Osteoblast (primary cell): ENCODE measurements at regions not wholly inside any gene's neighbourhood (a gene's known extent, or its start where the extent isn't known, plus 50 kb on each side); places are given as distances from the start of the nearest gene placed in this dataset.
"Not testable (repeated sequence)": the region's sequence is repeated elsewhere in the genome, so short reads cannot be mapped to it uniquely, and the experiment has no call there.

Experiments used
- DNase-seq: peaks from one replicate; pipeline ENCODE4 v3.0.0; 2011; ENCODE audit warnings: low spot score, mixed read lengths; ENCODE audit not compliant: insufficient read length; ENCODE audit errors: missing footprints
- H2AFZ ChIP-seq: 2 replicates; pipeline ENCODE4 v1.6.0; 2011; ENCODE audit warnings: mild to moderate bottlenecking, low read length
- H3K27ac ChIP-seq: 2 replicates; pipeline ENCODE4 v1.5.1; 2011; ENCODE audit warnings: mild to moderate bottlenecking, low read depth, low read length, moderate library complexity
- H3K27me3 ChIP-seq: 2 replicates; pipeline ENCODE4 v1.6.0; 2012; ENCODE audit warnings: mild to moderate bottlenecking, control low read depth, inconsistent platforms, low read length, moderate library complexity; ENCODE audit not compliant: insufficient read depth
- H3K36me3 ChIP-seq: 2 replicates; pipeline ENCODE4 v1.5.1; 2011; ENCODE audit warnings: mild to moderate bottlenecking, low read length, control low read depth, moderate library complexity; ENCODE audit not compliant: insufficient read depth
- H3K4me1 ChIP-seq: 2 replicates; pipeline ENCODE4 v1.5.1; 2011; ENCODE audit warnings: mild to moderate bottlenecking, low read length, control low read depth, moderate library complexity; ENCODE audit not compliant: insufficient read depth
- H3K4me2 ChIP-seq: 2 replicates; pipeline ENCODE4 v1.6.0; 2011; ENCODE audit warnings: mild to moderate bottlenecking, low read length; ENCODE audit not compliant: insufficient read depth
- H3K4me3 ChIP-seq: fragments of 200-600 bp; sonication (generic); 3 replicates; pipeline ENCODE4 v1.5.1; 2012; ENCODE audit warnings: mild to moderate bottlenecking, low read length, inconsistent platforms; ENCODE audit not compliant: insufficient read depth
- H3K79me2 ChIP-seq: 2 replicates; pipeline ENCODE4 v1.6.0; 2012; ENCODE audit warnings: mild to moderate bottlenecking, low read length, control low read depth, inconsistent platforms; ENCODE audit not compliant: insufficient read depth
- H3K9me3 ChIP-seq: 2 replicates; pipeline ENCODE4 v1.5.1; 2011; ENCODE audit warnings: low read depth, low read length, control low read depth
- H4K20me1 ChIP-seq: 2 replicates; pipeline ENCODE4 v1.6.0; 2012; ENCODE audit warnings: mild to moderate bottlenecking, low read length, control low read depth; ENCODE audit not compliant: insufficient read depth
- TF ChIP-seq, protein P1 (sequence below): IDR thresholded peaks from 2 replicates; pipeline ENCODE4 v1.5.1; 2011; ENCODE audit warnings: mild to moderate bottlenecking, low read depth, low read length, moderate library complexity; ENCODE audit errors: extremely low read depth

DNA sequence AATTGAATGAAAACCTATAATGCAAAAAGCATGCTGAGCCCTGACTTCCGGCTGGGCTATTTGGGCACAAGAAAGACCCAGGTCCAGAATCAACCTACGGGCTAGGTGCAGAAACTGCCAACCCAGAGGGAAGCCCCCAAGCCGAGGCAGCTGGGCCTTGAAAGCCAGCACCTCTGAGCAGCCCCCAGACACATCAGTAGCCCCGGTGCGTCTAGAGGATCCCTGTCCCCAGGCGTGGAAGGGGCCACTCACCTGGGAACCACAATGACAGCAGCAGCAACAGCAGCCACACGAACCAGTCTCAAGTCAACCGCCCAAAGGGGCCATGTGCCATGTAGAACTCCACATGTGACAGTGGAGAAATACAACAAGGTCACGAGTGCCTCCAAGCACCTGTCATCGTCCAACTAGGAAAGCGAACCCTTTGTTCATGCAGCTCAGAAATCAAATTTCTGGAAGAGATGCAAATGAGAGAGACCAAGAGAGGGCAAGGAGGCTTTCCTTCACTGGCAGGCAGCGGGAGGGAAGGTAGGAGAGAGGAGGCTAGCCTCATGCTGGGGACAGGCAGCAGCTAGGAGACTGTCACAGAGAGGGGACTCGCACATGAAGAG, 57.5 kb upstream of the CHST15 start:
- Histone ChIP-seq H3K9me3 (no peaks in the 10 kb centered on the region), H3K36me3 (no peaks in the 10 kb centered on the region)

DNA sequence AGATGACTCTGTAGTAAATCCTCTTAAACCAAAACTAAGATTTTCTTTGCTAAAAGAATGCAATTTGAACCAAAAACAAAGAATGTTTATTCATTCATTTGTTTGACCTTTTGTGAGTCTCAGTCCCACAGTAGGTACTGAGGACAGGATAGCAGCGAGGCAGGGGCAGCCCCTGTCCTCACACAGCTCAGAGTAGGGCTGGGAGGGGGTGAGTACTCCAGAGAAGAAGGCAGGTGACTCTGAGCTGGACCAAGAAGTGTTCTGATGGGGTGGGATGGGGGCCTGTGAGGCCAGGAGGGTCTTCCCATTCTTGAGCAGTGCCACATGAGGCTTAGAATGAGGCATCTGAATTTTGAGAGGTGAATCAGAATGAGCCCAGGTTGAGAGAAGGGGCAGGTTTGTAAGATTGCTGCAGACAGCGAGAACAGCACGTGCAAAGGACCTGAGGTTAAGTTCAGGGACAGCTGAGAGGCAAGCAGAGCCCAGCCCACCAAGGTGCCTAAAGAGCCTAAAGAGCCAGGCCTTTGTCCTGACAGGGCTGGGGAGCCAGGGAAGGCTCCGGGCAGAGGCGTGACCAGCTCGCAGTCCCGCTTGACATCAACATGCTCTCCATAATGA, 56.9 kb upstream of the CHST15 start:
- Histone ChIP-seq H3K4me1 (peaks cover 22% of the 10 kb centered on the region), H3K4me2 (no peak overlapping the region), H3K79me2 (no peaks in the 10 kb centered on the region), H2AFZ (no peak overlapping the region), H3K27me3 (no peaks in the 10 kb centered on the region), H3K4me3 (no peak overlapping the region), H3K9me3 (no peaks in the 10 kb centered on the region), H4K20me1 (no peaks in the 10 kb centered on the region), H3K36me3 (no peaks in the 10 kb centered on the region), H3K27ac (no peak overlapping the region)
- TF ChIP-seq, protein P1, sequence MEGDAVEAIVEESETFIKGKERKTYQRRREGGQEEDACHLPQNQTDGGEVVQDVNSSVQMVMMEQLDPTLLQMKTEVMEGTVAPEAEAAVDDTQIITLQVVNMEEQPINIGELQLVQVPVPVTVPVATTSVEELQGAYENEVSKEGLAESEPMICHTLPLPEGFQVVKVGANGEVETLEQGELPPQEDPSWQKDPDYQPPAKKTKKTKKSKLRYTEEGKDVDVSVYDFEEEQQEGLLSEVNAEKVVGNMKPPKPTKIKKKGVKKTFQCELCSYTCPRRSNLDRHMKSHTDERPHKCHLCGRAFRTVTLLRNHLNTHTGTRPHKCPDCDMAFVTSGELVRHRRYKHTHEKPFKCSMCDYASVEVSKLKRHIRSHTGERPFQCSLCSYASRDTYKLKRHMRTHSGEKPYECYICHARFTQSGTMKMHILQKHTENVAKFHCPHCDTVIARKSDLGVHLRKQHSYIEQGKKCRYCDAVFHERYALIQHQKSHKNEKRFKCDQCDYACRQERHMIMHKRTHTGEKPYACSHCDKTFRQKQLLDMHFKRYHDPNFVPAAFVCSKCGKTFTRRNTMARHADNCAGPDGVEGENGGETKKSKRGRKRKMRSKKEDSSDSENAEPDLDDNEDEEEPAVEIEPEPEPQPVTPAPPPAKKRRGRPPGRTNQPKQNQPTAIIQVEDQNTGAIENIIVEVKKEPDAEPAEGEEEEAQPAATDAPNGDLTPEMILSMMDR, result no peak
- no peak for DNase-seq

More for the DNA sequence above, 57.5 kb upstream of the CHST15 start:
- peaks cover 28% of the 10 kb centered on the region for H3K4me1 ChIP-seq
- no peak overlapping the region for H3K4me3 ChIP-seq
- H3K27ac ChIP-seq, result no peak overlapping the region
- DNase-seq, result no peak
- H3K4me2 ChIP-seq, result no peak overlapping the region
- no peaks in the 10 kb centered on the region for H3K79me2 ChIP-seq
- no peaks in the 10 kb centered on the region for H3K27me3 ChIP-seq
- TF ChIP-seq, protein P1, result no peak
- H4K20me1 ChIP-seq, result no peaks in the 10 kb centered on the region
- no peak overlapping the region for H2AFZ ChIP-seq

DNA sequence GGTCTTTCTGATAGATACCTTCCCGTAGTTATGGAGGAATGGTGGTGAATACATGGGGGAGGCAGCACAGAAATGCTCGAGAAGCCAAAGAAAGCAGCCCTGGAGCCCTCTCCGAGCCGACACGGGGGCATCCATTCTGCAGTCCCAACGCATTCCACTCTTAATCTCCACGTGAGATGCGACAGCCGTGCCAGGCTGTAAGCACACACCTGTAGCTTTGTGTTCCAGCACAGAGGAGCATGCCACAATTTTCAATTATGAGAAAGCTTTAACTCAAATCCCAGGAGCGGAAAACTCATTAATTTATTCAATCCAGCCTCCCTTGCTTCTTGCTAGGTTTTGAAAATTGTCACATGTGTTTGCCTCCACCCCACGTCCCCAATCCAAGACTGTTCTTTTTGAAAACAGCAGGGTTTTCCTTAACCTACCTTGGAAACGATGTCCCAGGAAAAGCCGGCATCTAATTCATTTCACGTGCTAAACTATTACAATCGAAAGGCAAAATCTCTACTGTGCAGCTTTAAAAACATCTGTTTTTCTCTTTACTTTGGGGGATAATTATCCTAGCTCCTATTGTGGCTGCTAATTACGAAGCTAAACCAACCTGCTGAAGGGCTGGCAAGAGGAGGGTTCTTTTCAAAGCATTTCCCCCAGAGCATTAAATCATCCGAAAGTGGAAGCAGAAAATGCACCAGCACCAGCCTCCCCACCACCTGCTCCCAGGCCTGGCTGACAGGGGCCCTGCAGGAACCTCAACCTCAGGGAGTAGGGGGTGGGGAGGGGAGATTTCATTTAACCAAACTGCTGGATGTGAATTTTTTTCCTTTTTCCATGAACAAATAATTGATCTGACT, 56.0 kb upstream of the CHST15 start:
- TF ChIP-seq, protein P1, result no peak
- H2AFZ ChIP-seq, result no peak overlapping the region
- no peak for DNase-seq
- no peaks in the 10 kb centered on the region for H3K27me3 ChIP-seq
- no peaks in the 10 kb centered on the region for H3K36me3 ChIP-seq
- no peaks in the 10 kb centered on the region for H3K9me3 ChIP-seq
- no peak overlapping the region for H3K4me3 ChIP-seq
- H3K79me2 ChIP-seq, result no peaks in the 10 kb centered on the region
- no peak overlapping the region for H3K4me2 ChIP-seq
- H4K20me1 ChIP-seq, result no peaks in the 10 kb centered on the region
- no peak overlapping the region for H3K27ac ChIP-seq
- peaks cover 21% of the 10 kb centered on the region for H3K4me1 ChIP-seq

DNA sequence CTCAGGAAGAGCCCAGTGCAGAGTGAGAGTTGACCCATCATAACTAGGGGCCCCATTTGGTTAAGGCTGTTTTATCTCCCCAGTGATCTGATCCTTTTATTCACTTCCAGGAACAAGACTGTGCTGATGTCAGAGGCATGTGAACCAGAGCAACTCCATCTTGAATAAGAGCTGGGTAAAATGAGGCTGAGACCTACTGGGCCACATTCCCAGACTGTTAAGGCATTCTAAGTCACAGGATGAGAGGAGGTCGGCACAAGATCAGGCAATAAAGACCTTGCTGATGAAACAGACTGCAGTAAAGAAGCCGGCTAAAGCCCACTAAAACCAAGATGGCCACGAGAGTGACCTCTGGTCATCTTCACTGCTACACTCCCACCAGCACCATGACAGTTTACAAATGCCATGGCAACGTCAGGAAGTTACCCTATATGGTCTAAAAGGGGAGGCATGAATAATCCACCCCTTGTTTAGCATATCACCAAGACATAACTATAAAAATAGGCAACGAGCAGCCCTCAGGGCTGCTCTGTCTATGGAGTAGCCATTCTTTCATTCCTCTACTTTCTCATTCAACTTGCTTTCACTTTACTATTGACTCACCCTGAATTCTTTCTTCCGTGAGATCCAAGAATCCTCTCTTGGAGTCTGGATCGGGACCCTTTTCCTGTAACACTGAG, 55.3 kb upstream of the CHST15 start:
- H3K79me2 ChIP-seq, H4K20me1 ChIP-seq, DNase-seq, H3K36me3 ChIP-seq, H2AFZ ChIP-seq, H3K27me3 ChIP-seq, H3K4me3 ChIP-seq, H3K27ac ChIP-seq, H3K9me3 ChIP-seq, H3K4me2 ChIP-seq: not testable (repeated sequence)
- H3K4me1 ChIP-seq, result peaks cover 19% of the 10 kb centered on the region
